ENCODE measurements at regions not wholly inside any gene's neighbourhood (a gene's known extent, or its start where the extent isn't known, plus 50 kb on each side); places are given as distances from the start of the nearest gene placed in this dataset.

- DNase-seq (ENCODE audit: low read depth in 2 of 2) = no peak
These were observed 133.6 kb downstream of the UBE2E3 start for GRCh38 chr2:181114021-181114420.

DNA sequence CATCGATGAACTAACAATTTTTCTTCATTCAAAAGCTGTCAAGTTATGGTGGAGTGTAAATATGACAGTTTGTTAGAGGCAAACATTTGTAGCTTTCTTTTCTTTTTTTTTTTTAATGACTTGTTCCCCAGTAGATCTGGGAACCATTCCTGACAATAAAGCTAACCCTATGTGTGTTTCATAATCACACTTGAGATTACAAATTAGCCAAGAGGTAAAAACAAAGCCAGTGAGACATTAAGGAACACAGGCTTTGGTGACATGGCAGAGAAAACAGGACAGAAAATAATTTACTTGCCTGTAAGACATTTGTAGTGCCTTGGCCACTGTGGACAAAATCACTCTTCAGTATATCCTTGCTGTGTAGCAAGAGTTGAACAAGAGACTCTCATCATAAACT is 135.9 kb downstream of the UBE2E3 start:
- no peak for DNase-seq (ENCODE audit: low read depth in 2 of 2)

- no peak for DNase-seq (ENCODE audit: low read depth in 2 of 2)
These were observed 137.0 kb downstream of the UBE2E3 start for GRCh38 chr2:181117206-181117925.

DNA sequence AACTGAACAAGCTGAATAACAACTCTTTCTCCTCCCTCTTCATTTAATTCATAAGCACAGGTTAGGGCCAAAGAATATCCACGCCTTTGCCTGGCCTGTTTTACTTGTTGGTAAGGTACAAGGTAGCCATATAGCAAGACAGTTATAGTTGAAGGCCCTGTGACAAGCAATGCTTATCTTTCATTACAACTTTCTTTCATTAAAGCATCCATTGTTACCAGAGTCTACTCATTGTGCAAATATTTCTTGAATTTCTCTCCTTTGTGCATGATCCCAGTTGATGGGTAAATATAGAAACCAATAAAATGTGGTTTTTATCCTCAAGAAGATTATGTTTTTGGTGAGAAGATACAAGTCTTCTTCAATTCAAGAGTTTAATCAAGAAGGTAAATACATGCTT is 140.2 kb downstream of the UBE2E3 start:
- no peak for DNase-seq (ENCODE audit: low read depth in 2 of 2)

GRCh38 chr2:181121996-181122395 is 141.6 kb downstream of the UBE2E3 start:
- DNase-seq (ENCODE audit: low read depth in 2 of 2) = no peak

DNA sequence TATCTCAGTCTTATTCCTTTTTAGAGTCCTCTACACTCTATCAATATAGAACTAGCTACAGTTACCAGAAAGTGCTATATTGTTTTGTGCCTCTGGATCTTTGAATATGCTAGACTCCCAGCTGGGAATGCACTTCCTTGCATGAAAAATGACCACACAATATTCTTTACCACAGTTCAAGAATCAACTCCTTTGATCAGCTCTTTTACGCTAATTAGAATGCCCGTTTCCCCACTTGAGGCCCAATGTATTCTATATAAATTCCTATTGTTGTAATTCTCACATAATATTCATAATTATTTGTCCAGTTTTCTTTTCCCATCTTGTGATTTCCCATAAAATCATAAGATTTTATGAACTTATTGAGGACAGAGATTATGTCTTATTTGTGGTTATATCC is 142.2 kb downstream of the UBE2E3 start:
- DNase-seq (ENCODE audit: low read depth in 2 of 2) = no peak

GRCh38 chr2:181123798-181124231 is 143.4 kb downstream of the UBE2E3 start:
- DNase-seq (ENCODE audit: low read depth in 2 of 2) = peak; percentile 30 to 53

DNA sequence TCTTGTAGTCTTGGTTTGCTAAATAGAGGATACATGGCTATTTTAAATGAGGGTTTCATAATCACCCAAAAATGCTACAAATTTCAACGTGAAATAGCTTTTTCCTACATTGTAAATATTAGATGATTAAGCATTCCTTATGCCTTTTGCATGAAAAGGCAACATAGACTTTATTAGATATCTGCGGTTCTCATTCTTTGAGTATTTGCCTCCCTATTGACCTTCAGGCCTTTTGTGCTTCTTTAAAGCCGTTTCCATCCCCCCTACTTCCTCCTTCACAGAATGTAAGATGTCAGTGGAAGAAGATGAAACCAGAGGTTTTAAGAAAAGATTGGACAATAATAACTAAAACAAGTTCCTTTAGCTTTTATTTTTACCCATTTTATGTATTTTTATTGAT is 144.1 kb downstream of the UBE2E3 start:
- no peak for DNase-seq (ENCODE audit: low read depth in 2 of 2)

DNA sequence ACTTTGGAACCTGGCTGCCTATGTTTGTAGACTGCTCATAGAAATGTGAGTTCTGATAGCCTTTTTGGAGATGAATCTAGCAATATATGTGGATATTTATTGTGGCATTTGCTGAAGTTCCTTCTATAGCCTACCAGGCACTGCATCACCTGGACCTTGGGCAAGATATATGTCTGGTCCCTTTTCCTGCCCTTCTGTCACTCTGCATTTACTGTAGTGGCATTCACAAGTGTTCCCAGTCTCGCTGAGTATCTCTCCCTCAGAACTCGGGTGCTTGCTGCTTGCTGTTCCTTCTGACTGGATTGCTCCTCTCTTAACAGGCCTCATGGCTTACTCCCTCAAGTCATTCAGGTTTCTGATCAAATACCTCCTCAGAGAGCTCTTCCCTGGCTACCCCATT is 145.0 kb downstream of the UBE2E3 start:
- no peak for DNase-seq (ENCODE audit: low read depth in 2 of 2)

DNA sequence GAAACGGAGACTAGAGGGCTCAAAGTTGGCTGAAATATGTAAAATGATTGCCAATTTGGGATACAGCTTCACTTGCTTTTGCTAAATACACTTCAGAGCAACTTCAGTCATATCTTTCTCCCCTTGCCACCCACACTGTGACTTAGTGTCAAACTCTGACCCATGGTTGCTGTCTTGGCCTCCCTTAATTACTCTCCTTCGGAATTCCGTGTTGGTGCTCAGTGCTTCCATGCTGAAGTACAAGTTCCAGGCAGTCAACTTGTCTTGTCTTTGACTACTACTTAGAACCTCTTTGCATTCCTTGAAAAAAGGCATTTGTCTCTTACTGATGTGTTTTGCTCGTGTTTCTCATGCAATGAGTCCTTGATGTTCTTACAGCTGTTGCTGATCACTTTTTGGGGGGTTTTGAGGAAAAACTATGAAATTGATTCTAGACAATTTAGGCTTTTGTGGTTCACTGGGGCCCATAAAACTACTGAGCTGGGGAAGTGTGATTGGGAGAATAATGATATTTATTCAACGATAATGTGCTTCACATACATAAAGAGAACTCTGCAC is 146.0 kb downstream of the UBE2E3 start:
- no peak for DNase-seq (ENCODE audit: low read depth in 2 of 2)

GRCh38 chr2:181128199-181128598 is 147.8 kb downstream of the UBE2E3 start:
- no peak for DNase-seq (ENCODE audit: low read depth in 2 of 2)

- no peak for DNase-seq (ENCODE audit: low read depth in 2 of 2)
These were observed 149.1 kb downstream of the UBE2E3 start for GRCh38 chr2:181129364-181130056.

DNA sequence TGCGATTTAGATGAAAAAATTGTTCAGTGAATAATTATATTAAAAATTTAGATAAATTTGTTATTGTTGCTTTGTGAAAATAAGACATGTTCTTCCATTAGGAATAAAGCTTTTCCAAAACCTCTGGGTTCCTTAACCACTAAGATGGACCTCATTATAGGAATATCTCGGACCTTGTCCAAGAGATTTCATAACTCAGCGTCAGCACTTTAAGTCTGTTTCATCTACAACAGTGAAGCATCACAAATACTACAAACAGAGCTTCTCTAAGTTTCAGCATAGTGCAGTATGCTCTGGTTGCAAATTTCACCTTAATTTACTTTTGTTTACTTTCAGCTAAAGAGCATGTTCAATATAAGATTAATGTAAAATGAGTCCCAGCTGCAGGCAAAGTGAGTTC is 150.3 kb downstream of the UBE2E3 start:
- no peak for DNase-seq (ENCODE audit: low read depth in 2 of 2)

GRCh38 chr2:181131584-181131983 is 151.2 kb downstream of the UBE2E3 start:
- DNase-seq (ENCODE audit: low read depth in 2 of 2) = no peak

- DNase-seq (ENCODE audit: low read depth in 2 of 2) = no peak
These were observed 158.4 kb downstream of the UBE2E3 start for GRCh38 chr2:181138816-181139215.

DNA sequence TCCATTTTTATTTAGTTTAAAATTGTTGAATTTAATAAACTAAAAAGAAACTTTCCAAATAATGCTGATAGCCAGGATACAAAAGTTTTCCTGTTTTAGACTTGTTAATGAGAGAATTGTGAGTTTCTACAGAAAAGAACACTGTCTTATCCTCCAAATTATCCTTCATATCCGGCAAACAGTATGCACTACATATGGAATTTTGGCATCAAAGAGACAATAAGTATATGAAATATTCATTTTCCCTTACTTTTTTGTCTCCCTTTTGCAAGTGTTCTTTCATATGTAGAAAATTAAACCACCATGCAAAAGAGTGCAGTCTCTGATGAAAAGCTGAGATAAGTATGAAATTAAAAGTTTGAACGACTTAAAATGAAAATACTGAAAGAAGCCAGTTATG is 159.4 kb downstream of the UBE2E3 start:
- DNase-seq (ENCODE audit: low read depth in 2 of 2) = no peak

DNA sequence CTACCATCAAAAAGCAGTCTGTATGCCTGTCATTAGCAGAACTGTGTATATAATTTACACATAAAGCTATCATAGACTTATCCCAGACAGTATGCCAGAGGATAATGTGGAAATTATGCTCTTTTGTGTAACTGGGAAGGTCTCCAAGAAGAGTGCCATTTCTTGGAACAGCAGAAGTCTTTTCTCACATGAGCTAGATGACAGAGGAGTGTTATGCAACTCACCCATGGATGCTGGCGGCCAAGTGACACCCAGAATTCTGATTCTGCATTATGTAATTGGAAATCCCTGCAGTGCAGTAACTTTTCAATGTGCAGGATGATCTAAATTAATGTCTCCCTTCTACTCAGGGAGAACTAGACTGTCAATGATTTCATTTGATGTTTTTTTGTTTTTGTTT is 160.0 kb downstream of the UBE2E3 start:
- no peak for DNase-seq (ENCODE audit: low read depth in 2 of 2)

DNA sequence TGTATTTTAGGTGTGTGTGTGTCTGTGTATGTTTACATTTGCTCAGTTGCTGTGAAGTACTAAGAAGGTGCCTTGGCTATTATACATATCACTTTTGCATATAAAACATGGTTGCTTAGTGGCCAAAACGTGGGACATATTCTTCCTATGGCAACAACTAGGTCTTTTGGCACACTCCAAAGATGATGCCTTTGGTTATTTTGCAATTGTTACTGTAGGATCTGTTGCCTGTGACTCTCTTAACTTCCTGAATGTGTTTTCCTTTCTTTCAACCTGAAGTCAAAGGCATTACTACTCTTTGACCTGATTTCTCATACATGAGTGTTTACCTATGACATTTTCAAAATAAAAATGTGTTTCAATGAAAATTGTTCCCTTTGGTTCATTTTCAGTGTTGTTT is 160.5 kb downstream of the UBE2E3 start:
- no peak for DNase-seq (ENCODE audit: low read depth in 2 of 2)

DNA sequence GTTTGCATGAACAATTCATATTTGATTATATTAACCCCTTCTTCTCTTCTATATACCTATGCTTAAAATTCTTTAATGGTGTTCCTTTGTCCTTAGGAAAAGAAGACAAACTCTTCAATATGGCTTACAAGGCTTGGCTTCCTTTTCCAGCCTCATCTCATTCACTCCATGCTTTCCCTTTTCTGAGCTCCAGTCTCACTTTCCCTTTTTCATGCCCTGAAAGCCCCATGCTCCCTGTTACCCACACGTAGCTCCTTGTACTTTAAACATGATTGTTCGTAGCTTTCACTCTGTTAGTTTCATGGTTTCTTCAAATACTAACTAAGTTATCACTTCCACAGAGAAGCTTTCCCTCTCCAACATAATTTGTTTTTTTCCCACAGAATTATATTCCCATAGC is 161.3 kb downstream of the UBE2E3 start:
- no peak for DNase-seq (ENCODE audit: low read depth in 2 of 2)

GRCh38 chr2:181142514-181142913 is 162.1 kb downstream of the UBE2E3 start:
- DNase-seq (ENCODE audit: low read depth in 2 of 2) = no peak

GRCh38 chr2:181143790-181144300 is 163.4 kb downstream of the UBE2E3 start:
- DNase-seq (ENCODE audit: low read depth in 2 of 2) = no peak

DNA sequence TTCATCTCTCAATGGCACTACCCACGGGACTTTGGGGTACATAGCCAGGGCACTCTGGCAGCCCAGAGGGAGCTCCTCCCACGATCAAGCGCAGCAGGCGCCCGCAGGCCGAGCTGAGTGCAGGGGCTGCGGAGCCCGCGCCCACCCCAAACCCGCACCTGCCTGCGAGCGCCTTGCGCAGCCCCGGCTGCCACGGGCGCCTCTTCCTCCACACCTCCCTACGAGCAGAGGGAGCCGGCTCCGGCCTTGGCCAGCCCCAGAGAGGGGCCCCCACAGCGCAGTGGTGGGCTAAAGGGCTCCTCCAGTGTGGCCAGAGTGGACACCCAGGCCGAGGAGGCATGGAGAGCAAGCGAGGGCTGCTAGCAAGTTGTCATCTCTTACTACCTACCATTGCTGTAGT is 165.2 kb downstream of the UBE2E3 start:
- DNase-seq (ENCODE audit: low read depth in 2 of 2) = no peak

- DNase-seq (ENCODE audit: low read depth in 2 of 2) = no peak
These were observed 165.8 kb downstream of the UBE2E3 start for GRCh38 chr2:181146171-181146570.

All from stimulated activated CD8-positive, alpha-beta memory T cell treated with anti-CD3 and anti-CD28 coated beads, Interleukin-7, amount 100 ng/mL, for 4 hours (primary cell).